Stimulated activated naive CD4-positive, alpha-beta T cell treated with Interleukin-2 at 50 U/mL for 16 hours (primary cell): ENCODE measurements at regions not wholly inside any gene's neighbourhood (a gene's known extent, or its start where the extent isn't known, plus 50 kb on each side); places are given as distances from the start of the nearest gene placed in this dataset.
"Not testable (repeated sequence)": the region's sequence is repeated elsewhere in the genome, so short reads cannot be mapped to it uniquely, and the experiment has no call there.

Source experiments
- DNase-seq: peaks from one replicate; lab custom pipeline; 2025; lab: John Stamatoyannopoulos, UW

DNA sequence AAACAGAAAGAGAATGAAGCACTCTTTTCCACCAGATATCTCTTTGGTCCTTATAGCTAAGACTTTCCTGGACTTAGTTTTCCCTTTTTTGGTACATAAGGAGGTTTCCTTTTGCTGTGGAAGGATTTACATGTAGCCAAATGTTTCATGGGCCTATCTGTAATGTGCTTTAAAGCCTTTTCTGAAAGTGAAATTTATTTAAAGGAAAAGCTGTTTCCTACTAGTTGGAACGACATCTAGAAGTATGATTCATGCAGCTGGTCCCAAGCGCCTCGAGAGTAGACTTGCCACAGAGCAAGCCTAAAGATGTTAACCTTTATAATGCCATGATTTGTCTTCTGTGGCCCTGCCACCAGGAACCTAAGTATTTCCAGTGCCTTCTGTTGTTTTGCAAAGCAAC is 390.3 kb downstream of the DLEU7 start:
- no peak for DNase-seq

DNA sequence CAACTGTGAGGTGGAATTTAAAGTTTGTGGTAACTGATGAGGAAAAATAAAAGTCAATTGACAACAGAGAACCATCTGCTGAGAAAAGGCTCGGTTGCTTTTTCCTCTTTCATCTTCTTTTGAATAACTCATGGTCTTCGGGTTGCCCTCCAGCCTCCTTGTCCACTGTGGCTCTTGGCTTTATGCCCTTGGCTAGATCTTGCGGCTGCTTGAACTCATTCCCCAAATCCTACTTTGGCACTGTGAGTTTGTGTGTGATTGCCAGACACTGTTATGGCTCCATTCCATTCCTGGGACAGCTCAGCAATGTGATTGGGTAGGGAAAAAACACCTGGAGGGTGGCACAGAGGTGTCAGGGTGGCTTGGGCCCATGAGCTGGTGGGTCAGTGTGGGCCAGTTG is 387.4 kb downstream of the DLEU7 start:
- DNase-seq: no peak

DNA sequence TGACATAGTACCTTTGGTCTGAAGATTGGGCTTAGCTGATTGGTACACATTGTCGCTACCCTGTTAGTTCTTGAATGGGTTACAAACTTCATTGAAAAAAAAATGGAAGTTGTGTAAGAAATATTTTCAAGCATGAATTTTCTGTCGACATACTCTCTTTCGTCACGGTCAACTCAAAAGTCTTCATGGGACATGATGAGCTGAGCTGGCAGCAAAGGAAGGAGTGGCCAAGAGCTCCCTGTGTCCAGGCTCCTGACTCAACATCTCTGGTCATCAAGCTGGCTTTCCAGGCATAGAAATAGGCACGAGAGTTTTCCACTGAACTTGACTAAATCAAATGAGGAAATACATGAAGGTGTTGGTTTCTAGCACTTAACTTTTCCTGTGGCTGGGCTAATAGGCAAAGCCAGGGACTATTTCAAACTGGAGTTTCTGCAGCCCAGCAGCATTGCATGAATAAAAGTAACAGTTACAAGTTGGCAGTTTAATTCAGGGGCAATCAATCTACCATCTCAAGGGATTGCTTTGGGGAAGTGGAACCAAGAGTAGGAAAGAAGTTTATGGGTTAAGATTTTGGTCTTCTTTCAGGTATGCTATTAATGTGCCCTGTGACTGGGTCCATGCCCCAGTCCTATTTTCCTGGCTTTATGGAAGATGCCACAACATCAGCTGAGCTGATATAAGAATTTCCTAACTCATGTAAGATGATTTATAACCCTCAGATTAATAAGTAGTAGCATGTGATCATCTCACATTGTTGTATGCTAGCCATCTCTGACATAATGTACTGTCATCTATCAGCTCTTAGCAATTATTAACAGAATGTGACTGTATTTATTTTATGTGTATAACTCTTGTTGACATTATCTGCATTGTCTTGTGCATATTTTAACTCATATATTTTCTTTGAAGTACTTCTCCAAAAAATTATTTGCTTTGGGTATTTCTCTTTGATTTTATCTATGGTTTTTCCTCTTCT is 385.8 kb downstream of the DLEU7 start:
- DNase-seq: no peak

DNA sequence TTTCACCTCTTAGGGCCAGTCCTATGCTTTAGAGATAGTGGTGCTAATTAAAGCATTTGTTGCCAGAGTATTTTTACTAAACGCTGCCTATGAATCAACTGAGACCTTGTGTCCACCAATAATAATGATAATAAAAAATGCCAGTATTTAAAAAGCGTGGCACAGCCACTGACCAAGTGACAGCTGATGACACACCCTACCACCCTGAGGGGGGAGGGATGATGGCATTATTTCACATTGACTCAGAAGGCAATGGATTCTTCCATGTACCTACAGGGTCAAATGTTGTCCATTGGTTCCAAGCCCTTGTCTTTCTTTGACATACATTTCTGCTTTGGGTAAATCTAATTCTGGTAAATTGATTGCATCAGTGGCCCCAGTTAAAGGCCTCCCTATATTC is 384.4 kb downstream of the DLEU7 start:
- DNase-seq: no peak

DNA sequence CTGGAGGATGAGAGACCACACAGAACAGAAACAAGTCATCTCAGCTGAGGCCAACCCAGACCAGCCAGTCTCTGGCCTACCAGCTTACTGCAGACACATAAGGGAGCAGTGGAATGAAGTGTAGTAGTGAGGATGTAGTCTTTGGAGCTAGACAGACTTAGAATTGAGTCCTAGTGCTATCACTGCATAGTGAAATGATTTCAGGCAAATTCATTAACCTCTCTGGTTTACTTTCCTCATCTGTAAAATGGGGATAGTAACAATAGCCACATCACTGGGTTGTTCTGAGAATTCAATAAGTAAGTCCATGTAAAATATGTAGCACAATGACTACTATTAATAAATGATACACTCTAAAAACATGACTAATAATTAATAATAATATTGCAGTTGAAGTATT is 383.8 kb downstream of the DLEU7 start:
- no peak for DNase-seq

DNA sequence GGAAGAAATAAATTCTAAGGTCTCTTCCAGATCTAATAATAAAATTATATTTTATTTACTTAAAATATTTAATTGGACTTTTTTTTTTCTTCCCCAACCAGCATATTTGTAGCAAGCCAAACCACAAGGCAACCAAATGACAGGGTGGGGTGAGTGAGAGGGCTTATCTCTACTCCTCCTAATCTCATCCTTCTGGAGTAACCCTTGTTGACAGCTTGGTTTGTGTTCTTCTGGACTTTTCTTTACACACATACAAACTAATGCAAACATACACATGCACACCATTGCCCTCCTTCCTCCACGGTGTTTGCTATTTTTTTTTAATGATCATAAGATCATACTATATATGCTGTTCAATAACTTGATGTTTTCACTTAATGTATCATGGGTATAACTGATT is 383.1 kb downstream of the DLEU7 start:
- DNase-seq: no peak

DNA sequence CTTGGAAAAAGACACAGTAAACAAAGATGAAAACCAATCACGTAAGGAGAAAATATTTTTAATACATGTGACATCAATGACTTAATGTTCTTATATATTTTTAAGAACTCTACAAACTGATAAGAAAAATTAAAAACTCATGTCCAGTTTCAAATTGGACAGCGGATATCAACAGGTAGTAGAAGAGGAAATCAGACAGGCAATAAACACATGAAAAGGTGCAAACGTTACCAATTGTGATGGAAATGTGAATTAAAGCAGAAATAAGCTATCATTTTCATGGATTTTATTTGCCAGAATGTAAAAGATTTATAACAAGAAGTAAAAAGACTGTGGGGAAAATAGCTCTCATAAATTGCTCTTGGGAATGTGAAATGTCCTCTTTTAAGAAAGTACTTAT is 382.3 kb downstream of the DLEU7 start:
- no peak for DNase-seq

DNA sequence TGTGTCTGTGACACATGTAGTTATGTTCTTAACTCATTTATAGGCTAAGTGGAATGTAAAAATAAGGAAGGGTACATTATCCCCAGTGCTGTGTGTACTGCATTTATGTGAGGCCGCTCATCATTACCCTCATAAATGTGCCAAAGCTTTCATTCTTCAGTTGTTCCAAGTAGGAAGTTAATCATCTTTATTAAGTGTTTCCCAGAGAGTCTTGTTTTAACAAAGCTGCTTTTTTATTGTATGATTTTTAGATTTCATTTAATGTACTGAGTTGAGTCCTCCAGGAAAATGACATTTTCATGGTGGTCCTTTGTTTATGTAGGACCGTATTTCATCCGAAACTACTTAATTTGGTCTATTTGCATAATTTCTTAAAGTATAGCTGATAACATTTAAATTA is 379.8 kb downstream of the DLEU7 start:
- DNase-seq: no peak

DNA sequence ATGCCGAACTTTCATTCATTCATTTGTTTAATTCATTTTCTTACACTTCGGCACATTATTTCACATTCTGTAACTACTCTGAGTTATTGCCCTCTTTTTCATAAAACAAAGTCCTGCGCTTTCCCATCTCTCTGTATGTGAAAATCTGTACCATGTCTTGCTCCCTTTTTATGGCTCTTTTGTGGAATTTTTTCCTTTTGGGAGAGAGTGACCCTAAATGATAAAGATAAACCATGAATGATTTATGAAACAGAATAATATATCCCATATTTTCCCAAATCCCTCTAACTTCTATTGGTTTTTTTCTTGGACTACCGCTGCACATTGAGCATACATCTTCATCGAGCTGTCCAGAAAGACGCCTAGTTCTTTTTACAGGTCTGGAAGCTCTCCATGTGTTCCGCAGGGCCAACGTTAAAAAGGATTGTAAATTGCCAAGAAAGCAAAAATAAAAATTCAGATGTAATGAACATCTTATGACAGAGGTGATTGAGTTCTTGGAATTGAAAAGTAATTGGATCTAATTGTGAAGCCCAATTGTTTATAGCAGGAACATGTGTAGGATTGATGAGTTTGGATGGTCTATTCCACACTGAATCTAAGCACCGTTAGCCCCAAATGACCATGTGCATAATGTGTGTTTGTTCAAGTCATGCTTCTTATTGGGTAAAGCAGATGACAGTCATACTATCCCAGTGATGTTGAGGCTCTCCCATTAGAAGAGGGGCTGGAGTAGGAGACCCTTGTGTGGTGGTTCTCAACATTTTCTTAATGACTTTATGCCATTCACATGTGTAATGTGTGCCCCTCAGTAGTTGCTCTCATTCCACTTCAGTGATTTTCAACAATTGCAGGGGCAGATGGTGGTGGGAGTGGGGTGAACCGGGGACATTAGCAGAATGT is 378.9 kb downstream of the DLEU7 start:
- no peak for DNase-seq

DNA sequence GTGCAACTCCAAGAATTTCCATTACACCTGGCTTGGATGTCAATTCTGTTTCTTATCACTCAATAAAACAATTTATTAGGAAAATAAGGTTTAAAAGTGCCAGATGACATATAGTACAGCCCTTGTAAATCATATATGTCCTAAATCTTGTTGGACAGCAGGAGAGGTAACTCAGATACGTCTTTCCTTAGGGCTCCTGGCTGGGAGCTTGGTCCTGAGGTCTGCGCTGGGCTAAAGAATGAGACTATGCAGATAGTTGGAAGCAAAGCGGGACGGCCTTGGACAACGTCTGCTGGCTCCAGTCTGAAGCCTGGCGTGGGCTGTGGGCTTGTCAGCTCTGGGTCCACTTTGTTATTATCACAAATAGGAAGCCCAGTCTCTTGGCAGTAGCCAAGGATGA is 377.0 kb downstream of the DLEU7 start:
- DNase-seq: no peak

DNA sequence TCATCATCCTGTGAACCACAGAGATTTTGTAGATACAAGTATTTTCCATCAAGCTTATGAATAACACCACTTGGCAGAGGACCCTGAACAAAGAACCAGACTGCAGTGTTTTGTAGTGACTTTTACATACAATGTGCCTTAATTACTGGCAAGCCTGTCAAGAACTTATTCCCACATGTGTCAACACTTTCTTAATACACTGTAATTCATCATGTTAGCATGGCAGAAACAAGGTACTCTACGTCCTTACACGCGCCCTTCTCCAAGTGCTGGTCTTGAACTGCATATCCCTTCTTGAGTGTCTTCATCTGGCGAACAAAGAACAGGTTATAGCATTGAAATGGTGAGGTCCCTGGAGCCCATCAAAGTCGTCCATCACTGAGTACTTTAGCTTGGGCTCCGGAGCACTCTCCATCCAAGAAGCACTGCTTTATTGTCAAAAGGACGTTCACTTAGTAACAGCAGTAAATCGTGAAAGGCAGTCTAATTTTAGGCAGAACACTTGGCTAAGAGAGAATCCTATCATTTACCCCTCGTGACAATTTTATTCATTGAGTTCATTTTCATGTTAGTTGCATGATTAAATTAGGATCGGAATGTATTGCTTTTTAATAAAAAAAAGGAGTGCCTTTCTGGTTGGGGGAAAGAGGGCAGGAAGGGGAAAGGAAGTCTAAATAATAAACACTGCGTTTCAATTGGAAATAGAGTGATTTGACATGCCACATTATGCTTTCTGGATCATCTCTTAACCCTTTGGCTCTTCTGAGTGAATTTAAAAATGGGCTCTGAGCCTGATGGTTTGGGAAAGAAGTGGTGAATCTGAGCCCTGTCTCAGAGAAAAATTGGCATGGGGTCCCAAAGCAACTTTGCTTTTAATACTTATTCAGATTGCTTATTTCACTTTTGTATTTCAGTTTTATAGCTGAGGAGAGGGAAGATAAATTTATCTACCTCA is 376.1 kb downstream of the DLEU7 start:
- DNase-seq: no peak

DNA sequence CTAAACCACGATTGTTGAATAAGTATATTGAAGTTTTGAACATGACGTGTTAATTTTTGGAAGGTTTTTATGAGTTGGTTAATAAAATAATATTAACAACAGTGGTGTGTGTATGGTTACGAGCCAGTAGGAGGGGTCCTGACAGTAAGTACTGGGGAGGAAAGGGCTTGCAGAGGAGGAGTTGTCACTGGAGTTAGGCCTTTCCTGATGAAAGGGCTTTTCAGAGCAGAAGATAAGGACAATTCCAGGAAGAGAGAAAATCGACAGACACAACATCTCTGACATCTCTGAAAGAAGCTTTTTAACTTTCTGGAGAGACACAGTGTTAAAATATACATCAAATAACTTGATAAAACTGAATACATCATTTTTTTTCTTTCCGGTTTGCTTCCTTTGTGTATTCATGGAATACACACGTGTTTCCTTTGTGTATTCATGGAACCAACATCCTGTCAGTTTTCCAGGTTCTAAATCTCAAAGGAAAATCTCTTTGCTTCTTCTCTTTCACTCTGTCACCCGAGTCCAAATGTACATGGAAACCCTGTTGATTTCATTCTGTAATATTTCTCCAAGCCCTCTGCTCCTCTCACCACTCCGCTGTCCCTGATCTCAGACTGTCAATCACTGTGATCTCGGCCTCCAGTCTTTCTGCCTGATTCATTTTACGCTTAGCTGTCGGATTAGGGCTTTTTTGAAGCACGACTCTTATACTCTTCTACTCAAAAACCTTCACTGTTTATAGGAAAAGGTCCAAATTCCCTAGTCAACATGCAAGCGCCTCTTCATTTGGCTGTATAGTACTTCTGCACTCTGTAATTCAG is 374.4 kb downstream of the DLEU7 start:
- no peak for DNase-seq

DNA sequence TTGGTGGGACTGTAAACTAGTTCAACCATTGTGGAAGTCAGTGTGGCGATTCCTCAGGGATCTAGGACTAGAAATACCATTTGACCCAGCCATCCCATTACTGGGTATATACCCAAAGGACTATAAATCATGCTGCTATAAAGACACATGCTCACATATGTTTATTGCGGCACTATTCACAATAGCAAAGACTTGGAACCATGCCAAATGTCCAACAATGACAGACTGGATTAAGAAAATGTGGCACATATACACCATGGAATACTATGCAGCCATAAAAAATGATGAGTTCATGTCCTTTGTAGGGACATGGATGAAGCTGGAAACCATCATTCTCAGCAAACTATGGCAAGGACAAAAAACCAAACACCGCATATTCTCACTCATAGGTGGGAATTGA is 370.4 kb downstream of the DLEU7 start:
- not testable (repeated sequence) for DNase-seq

DNA sequence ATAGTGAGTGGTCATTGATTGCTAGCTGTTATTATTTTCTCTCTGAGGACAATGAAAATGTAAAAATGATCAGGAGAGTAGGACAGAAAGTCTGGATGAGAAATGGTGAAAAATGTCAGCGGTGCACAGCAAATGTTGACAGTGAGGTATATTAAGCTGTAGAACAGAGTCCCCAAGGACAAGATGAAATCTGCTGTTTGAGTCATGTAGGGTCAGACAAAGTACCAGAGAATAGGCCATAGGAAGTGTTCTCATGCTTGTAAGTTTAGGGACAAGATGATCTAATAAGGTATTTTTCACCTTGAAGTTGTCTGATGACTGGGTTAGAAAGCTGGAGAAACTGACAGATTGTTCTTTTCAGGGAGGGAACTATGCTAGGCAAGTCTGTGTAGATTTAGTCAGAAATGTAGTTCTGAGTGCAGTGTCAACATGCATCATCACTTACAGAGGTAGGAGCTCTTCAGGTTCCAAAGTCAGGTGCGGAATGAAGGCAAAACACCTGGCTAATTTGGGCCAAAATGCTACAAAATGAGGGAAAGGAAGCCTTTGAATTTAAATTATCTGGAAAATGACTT is 369.3 kb downstream of the DLEU7 start:
- DNase-seq: no peak

DNA sequence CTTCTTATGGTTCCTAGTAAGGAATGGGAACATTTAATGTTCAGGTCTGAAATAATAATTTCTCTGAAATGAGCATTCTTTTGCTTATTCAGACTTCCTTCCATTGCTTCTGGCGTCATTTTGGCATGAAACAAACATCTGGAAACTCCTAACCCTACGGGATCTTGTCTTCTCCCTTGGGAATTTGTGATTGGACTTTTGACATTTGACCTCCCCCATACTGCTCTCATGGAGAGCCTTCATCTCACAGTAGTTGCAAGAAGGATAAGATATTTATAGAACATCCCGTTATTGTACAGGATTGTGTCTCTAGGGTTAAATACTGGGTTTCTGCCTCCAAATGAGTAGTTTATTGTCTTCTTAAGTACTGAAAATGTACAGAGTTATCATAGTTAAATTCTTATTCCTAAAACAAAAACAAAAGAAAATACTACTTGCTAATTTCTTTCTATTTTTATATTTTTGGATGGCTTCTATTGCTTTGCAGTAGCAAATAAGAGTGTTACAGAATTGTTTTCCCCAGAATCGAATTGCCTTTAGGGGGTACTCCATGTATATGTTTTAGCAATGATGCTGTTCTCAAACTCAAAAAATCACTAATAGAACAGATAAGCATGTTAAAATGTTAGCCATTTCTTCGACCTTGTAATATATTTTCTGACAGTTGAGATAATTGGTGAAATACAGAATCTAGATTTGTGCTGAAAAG is 366.8 kb downstream of the DLEU7 start:
- no peak for DNase-seq

DNA sequence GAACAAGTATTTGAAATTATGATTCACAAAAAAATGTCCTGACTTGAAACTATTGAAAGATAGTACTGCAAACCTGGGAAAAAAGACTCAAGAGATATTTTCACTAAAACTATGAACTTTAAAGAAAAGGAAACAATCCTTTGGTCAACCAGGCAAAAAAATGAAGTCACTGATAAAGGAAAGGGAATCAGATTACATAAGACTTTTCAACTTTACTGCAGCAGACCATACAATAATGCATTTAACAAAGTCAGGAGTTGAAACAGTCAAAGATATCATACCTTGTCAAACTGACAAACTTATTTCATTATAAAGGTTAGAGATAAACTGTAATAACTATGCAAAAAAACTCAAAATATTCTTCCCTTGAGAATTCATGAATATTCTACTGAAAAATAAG is 361.6 kb downstream of the DLEU7 start:
- no peak for DNase-seq

DNA sequence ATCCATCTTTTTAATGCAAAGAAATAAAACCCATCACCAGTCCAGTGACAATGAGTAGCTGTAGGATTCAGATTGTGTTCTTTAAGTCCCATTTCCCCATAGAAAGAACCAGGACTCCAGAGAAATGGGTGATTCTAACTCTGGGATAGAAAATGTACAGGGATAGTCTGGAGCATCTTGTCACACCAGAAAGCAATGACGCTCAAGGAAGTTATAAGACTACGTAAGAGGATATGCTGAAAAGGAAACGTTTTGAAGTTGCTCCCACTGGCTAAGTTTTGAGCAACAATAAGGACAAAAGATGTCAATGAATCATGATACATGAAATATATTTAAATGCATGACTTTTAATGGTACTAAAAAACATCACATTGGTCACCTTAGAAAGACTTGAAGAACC is 360.1 kb downstream of the DLEU7 start:
- no peak for DNase-seq

DNA sequence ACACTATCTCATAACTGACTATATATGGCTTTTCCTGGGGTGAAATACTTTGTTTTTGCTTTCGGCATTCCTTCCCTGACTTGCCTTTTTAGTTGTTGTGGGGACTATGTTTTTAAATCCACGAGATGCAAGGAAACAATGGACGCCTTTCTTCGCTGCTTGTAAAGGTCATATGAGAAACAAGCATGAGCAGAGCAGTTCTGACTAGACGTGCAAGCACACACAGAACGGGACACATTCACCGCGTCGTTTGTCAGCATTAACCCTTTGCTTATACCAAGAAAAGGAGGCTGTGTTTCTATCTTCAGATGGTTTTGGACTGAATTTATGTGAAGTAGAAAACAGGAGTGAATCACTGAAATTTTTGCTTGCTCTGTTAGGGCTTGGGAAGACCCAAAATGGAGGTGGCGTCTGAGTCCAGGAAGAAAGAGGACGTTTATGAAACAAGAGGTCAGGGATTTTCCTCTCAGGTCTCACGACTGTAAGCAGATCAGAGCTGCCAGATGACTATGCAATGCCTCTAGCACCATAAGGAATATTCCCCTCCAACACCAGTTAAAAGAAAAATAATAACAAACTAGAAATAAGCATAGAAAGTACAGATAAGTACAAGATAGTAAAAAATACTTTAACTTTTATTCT is 358.9 kb downstream of the DLEU7 start:
- DNase-seq: no peak
